NT2/D1 (cell line): ENCODE measurements at regions not wholly inside any gene's neighbourhood (a gene's known extent, or its start where the extent isn't known, plus 50 kb on each side); places are given as distances from the start of the nearest gene placed in this dataset.
A peak's percentile ranks its signal among the peaks of the same experiment; 100 is the strongest.

Experiments
- DNase-seq: peaks from one replicate; pipeline ENCODE4 v3.0.0-alpha.2; 2011; ENCODE audit warnings: low read depth, low spot score
- H3K27me3 ChIP-seq: 2 replicates; pipeline ENCODE4 v1.6.0; 2011; ENCODE audit warnings: mild to moderate bottlenecking; ENCODE audit not compliant: insufficient read length, insufficient read depth
- H3K36me3 ChIP-seq: 2 replicates; pipeline ENCODE4 v1.6.1; 2011; ENCODE audit warnings: mild to moderate bottlenecking, low read length, mixed read lengths; ENCODE audit not compliant: insufficient read depth, insufficient read length
- H3K4me1 ChIP-seq: 2 replicates; pipeline ENCODE4 v1.5.1; 2011; ENCODE audit not compliant: insufficient read depth, insufficient read length
- H3K4me3 ChIP-seq: 2 replicates; pipeline ENCODE4 v1.5.1; 2011; ENCODE audit warnings: low read depth; ENCODE audit not compliant: insufficient read length
- H3K9ac ChIP-seq: 2 replicates; pipeline ENCODE4 v1.6.0; 2011; ENCODE audit warnings: low read depth; ENCODE audit not compliant: insufficient read length
- H3K9me3 ChIP-seq: 2 replicates; pipeline ENCODE4 v1.5.1; 2011; ENCODE audit warnings: mild to moderate bottlenecking, low read length; ENCODE audit not compliant: insufficient read depth
- SUZ12 ChIP-seq: IDR thresholded peaks from 2 replicates; pipeline ENCODE4 v1.6.1; 2011; ENCODE audit not compliant: insufficient read length, insufficient read depth; ENCODE audit errors: extremely low read depth
- YY1 ChIP-seq: IDR thresholded peaks from 2 replicates; pipeline ENCODE4 v1.6.1; 2011; ENCODE audit not compliant: insufficient read length, insufficient read depth
- ZNF274 ChIP-seq: IDR thresholded peaks from 2 replicates; pipeline ENCODE4 v1.6.1; 2011; ENCODE audit warnings: mild to moderate bottlenecking, low read depth, low read length

DNA sequence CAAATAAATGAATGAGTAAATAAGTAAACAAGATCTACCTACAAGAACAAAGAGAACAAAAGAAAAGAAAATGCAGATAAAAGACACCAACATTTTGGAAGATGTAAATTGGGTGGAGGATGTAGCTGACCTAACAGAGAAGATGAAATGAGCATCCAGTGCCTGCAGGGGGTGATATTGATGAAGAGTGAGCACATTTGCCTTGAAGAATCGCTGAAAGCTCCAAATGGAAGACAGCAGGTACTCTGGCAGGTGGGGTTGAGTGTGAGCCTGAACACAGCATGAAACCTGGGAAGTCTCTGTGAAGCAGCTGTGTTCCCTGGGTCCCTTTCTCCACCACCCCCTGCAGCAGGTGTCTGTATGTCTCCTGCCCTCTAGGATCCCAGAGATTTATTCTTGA, 125.6 kb downstream of the NXNL2 start:
- Histone ChIP-seq H3K9me3 (0 out of 2 replicates have a peak, but pooled peaks cover 4% of the 10 kb centered on the region), H3K9ac (no peak overlapping the region), H3K27me3 (no peaks in the 10 kb centered on the region), H3K36me3 (no peaks in the 10 kb centered on the region), H3K4me1 (no peaks in the 10 kb centered on the region), H3K4me3 (no peak overlapping the region)
- TF ChIP-seq YY1, result no peak
- peak; percentile 28 for DNase-seq

- TF ChIP-seq YY1, result no peak
- no peak for TF ChIP-seq SUZ12
- TF ChIP-seq ZNF274, result no peak
- H3K9ac ChIP-seq, result no peak overlapping the region
- no peaks in the 10 kb centered on the region for H3K4me1 ChIP-seq
- no peak overlapping the region for H3K4me3 ChIP-seq
- H3K9me3 ChIP-seq, result 0 out of 2 replicates have a peak, but pooled peaks cover 4% of the 10 kb centered on the region
- no peaks in the 10 kb centered on the region for H3K36me3 ChIP-seq
- H3K27me3 ChIP-seq, result no peaks in the 10 kb centered on the region
- no peak for DNase-seq
Measured at GRCh38 chr9:88661759-88662158, 126.8 kb downstream of the NXNL2 start.

DNA sequence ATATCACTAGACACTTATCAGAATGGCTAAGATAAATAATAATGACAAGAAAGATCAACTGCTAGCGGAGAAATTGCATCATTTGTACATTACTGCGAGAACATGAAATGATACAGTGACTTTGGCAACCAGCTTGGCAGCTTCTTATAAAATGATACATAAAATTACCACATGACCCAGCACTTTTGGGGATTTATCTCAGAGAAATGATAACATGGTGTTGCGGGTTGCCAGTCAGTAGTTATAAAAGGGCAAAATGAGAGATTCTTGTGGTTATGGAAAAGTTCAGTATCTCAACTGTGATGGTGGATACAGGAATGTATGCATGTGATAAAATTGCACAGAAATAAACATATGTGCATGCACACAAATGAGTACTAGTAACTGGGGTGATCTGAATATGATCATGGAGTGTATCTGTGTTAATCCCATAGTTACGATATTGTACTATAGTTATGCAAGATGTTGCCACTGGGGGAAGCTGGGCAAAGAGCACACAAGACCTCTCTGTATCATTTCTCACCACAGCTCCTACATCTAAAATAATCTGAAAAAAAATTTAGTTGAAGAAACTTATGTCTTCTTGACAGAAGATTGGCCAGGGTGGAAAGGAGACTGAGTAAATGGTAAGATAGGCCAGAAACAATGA, 128.9 kb downstream of the NXNL2 start:
- Histone ChIP-seq H3K9ac (no peak overlapping the region), H3K36me3 (no peaks in the 10 kb centered on the region), H3K27me3 (no peaks in the 10 kb centered on the region), H3K9me3 (0 out of 2 replicates have a peak, but pooled peaks cover 4% of the 10 kb centered on the region), H3K4me1 (no peaks in the 10 kb centered on the region), H3K4me3 (no peak overlapping the region)
- no peak for DNase-seq
- no peak for TF ChIP-seq ZNF274
- no peak for TF ChIP-seq SUZ12
- no peak for TF ChIP-seq YY1

DNA sequence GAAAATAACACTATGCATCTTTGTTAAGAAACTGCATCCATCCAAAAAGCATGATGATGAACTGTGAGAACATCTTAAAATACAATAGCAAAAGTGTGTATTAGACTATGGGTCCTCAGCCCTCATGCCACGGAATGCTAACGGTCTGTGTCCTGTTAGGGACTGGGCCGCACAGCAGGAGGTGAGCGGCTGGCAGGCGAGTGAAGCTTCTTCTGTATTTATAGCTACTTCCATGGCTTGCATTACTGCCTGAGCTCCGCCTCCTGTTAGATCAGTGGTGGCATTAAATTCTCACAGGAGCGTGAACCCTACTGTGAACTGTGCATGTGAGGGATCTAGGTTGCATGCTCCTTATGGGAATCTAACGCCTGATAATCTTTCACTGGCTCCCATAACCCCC, 129.8 kb downstream of the NXNL2 start:
- no peaks in the 10 kb centered on the region for H3K27me3 ChIP-seq
- DNase-seq, result no peak
- TF ChIP-seq SUZ12 (no peak), ZNF274 (no peak), YY1 (no peak)

DNA sequence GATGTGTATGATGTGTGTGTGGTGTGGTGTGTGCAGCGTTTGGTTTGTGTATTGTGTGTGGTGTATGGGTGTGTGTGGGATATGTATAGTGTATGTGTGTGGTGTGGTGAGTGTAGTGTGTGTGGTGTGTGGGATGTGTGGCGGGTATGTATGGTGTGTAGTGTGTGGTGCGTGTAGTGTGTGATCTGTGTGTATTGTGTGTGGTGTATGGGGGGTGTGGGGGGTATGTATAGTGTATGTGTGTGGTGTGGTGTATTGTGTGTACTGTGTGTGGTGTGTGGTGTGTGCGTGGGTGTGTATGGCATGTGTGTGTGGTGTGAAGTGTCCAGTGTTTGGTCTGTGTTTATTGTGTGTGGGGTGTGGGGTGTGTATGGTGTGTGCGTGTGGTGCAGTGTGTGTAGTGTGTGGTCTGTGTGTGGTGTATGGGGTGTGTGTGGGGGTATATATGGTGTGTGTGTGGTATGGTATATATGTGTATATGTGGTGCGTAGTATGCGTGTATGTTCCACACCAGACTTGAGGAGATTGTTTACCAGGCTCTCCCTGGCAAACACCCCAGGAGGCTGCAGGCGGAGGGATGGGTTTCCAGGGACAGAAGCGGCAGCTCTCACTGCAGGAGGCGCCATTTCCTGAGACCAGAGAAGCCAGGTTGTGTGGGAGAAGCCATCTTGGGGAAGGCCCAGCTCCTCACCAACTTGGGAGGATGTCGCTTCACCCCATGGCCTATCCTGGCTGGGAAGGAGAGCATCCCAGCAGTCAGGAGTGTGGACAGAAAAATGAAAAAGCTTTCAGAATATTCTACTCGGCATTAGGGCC, 138.1 kb downstream of the NXNL2 start:
- TF ChIP-seq SUZ12 (no peak), ZNF274 (no peak), YY1 (no peak)
- no peak overlapping the region for H3K9ac ChIP-seq
- DNase-seq, result no peak

More for the DNA sequence above, 129.8 kb downstream of the NXNL2 start:
- Histone ChIP-seq H3K9me3 (0 out of 2 replicates have a peak, but pooled peaks cover 4% of the 10 kb centered on the region), H3K4me3 (no peak overlapping the region), H3K4me1 (no peaks in the 10 kb centered on the region), H3K36me3 (no peaks in the 10 kb centered on the region), H3K9ac (no peak overlapping the region)

GRCh38 chr9:88673886-88674285, 138.9 kb downstream of the NXNL2 start:
- H3K9ac ChIP-seq, result no peak overlapping the region
- H3K4me1 ChIP-seq, result no peaks in the 10 kb centered on the region
- no peak overlapping the region for H3K4me3 ChIP-seq
- H3K36me3 ChIP-seq, result no peaks in the 10 kb centered on the region
- no peak for TF ChIP-seq SUZ12
- TF ChIP-seq ZNF274, result no peak
- no peak for TF ChIP-seq YY1
- H3K27me3 ChIP-seq, result no peaks in the 10 kb centered on the region
- no peak for DNase-seq
- no peaks in the 10 kb centered on the region for H3K9me3 ChIP-seq

More for the DNA sequence above, 138.1 kb downstream of the NXNL2 start:
- no peaks in the 10 kb centered on the region for H3K36me3 ChIP-seq
- H3K27me3 ChIP-seq, result no peaks in the 10 kb centered on the region
- no peaks in the 10 kb centered on the region for H3K9me3 ChIP-seq
- no peaks in the 10 kb centered on the region for H3K4me1 ChIP-seq
- H3K4me3 ChIP-seq, result no peak overlapping the region

DNA sequence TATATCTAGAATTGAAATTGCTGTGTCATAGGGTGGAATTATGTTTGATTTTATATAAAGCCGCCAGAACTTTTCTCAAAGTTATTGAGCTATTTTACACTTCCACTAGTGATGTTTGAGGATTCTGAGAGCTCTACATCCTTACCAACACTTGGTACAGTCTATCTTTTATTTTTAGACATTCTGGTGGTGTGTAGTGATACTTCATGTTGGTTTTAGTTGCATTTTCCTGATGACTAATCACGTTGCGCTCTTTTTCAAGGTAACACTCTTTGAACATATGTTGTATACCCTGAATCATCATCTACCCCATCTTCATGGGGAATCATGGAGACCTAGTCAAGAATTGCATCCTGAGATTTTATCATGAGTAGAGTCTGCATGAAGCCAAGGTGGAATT, 141.7 kb downstream of the NXNL2 start:
- Histone ChIP-seq H3K27me3 (no peaks in the 10 kb centered on the region), H3K9me3 (no peaks in the 10 kb centered on the region), H3K9ac (no peak overlapping the region), H3K4me3 (no peak overlapping the region), H3K36me3 (no peaks in the 10 kb centered on the region), H3K4me1 (no peaks in the 10 kb centered on the region)
- TF ChIP-seq ZNF274 (no peak), SUZ12 (no peak), YY1 (no peak)
- no peak for DNase-seq
